K562 (cell line): ENCODE measurements at regions not wholly inside any gene's neighbourhood (a gene's known extent, or its start where the extent isn't known, plus 50 kb on each side); places are given as distances from the start of the nearest gene placed in this dataset.

Experiments used
- ARNT ChIP-seq, 2 experiments: fragments of 450-650 bp; IDR thresholded peaks; 2 replicates each; pipeline ENCODE4 v1.6.1; 2016; ENCODE audit warnings: mild to moderate bottlenecking in 1 of 2
- GTF2F1 ChIP-seq: IDR thresholded peaks from 2 replicates; pipeline ENCODE4 v1.6.1; 2011; ENCODE audit warnings: low read depth, low read length, improper control_type of control experiment
- HMG20A ChIP-seq: fragments of 450-650 bp; formaldehyde crosslinking; conservative IDR thresholded peaks from 2 replicates; pipeline ENCODE4 v1.4.0; 2020; ENCODE audit warnings: mild to moderate bottlenecking, mixed read lengths
- ZNF354B ChIP-seq: fragments of 250-450 bp; sonication (Bioruptor Pico); IDR thresholded peaks from 2 replicates; pipeline ENCODE4 v1.4.0; 2020
- TF ChIP-seq, protein P1 (sequence below): fragments of 250-450 bp; sonication (Bioruptor Pico); IDR thresholded peaks from 2 replicates; pipeline ENCODE4 v1.8.0; 2021; ENCODE audit warnings: borderline replicate concordance, mild to moderate bottlenecking, moderate library complexity; ENCODE audit not compliant: poor library complexity, severe bottlenecking
- TF ChIP-seq, protein P2 (sequence below): sonication (generic); formaldehyde crosslinking; IDR thresholded peaks from 2 replicates; pipeline ENCODE4 v1.8.1; 2023; ENCODE audit warnings: mild to moderate bottlenecking, missing genetic modification reagents, moderate library complexity
- TF ChIP-seq, protein P3 (sequence below): sonication (generic); formaldehyde crosslinking; IDR thresholded peaks from 2 replicates; pipeline ENCODE4 v1.5.0; 2020; ENCODE audit warnings: missing genetic modification reagents
- TF ChIP-seq, protein P4 (sequence below), 2 experiments: fragments of 450-650 bp in 1 of 2; sonication (generic) in 1 of 2; formaldehyde crosslinking; conservative IDR thresholded peaks; 2 replicates each; pipeline versions ENCODE4 v1.4.0 to v1.8.1; 2020 to 2022; ENCODE audit warnings: mild to moderate bottlenecking in 1 of 2, missing genetic modification reagents in 1 of 2
- TF ChIP-seq, protein P5 (sequence below): fragments of 250-450 bp; sonication (Bioruptor Pico); IDR thresholded peaks from 2 replicates; pipeline ENCODE4 v1.8.0; 2022; ENCODE audit warnings: moderate library complexity, mild to moderate bottlenecking, inconsistent platforms

DNA sequence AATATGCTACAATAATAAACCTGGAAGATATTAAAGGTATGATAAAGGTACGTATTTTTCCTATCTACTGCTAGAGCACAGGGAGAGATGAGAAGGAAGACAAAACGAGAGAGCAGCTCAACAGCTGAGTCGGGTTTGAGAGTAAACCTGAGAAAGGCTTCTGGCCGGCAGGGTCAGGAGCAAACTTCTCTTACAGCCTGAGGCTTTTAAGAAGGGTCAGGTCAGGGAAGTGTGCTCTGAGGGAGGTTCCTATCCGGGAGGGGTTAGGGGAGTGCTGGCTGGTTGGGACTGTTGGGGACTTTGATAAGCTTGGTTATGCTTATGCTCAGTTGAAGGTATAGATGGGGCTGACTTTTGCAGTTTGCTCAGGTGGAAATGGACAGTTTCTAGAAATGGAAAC lies 77.7 kb upstream of the PRR20A start (continued):
- TF ChIP-seq, protein P1, sequence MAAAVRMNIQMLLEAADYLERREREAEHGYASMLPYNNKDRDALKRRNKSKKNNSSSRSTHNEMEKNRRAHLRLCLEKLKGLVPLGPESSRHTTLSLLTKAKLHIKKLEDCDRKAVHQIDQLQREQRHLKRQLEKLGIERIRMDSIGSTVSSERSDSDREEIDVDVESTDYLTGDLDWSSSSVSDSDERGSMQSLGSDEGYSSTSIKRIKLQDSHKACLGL, result no peak
- TF ChIP-seq, protein P2, sequence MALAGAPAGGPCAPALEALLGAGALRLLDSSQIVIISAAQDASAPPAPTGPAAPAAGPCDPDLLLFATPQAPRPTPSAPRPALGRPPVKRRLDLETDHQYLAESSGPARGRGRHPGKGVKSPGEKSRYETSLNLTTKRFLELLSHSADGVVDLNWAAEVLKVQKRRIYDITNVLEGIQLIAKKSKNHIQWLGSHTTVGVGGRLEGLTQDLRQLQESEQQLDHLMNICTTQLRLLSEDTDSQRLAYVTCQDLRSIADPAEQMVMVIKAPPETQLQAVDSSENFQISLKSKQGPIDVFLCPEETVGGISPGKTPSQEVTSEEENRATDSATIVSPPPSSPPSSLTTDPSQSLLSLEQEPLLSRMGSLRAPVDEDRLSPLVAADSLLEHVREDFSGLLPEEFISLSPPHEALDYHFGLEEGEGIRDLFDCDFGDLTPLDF (CRISPR knock-in tag), result no peak
- TF ChIP-seq, protein P3, sequence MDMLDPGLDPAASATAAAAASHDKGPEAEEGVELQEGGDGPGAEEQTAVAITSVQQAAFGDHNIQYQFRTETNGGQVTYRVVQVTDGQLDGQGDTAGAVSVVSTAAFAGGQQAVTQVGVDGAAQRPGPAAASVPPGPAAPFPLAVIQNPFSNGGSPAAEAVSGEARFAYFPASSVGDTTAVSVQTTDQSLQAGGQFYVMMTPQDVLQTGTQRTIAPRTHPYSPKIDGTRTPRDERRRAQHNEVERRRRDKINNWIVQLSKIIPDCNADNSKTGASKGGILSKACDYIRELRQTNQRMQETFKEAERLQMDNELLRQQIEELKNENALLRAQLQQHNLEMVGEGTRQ (CRISPR knock-in tag), result no peak
- TF ChIP-seq GTF2F1 (no peak), HMG20A (CRISPR knock-in tag) (no peak), ARNT (IDR thresholded peaks at IDR 0.05) (no peak), ZNF354B (CRISPR knock-in tag) (no peak)
- TF ChIP-seq, protein P4, sequence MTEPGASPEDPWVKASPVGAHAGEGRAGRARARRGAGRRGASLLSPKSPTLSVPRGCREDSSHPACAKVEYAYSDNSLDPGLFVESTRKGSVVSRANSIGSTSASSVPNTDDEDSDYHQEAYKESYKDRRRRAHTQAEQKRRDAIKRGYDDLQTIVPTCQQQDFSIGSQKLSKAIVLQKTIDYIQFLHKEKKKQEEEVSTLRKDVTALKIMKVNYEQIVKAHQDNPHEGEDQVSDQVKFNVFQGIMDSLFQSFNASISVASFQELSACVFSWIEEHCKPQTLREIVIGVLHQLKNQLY (CRISPR knock-in tag; conservative IDR thresholded peaks at IDR 0.05), result no peak
- TF ChIP-seq, protein P5, sequence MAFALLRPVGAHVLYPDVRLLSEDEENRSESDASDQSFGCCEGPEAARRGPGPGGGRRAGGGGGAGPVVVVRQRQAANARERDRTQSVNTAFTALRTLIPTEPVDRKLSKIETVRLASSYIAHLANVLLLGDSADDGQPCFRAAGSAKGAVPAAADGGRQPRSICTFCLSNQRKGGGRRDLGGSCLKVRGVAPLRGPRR, result no peak
